ENCODE measurements at regions not wholly inside any gene's neighbourhood (a gene's known extent, or its start where the extent isn't known, plus 50 kb on each side); places are given as distances from the start of the nearest gene placed in this dataset.
"Not testable (repeated sequence)": the region's sequence is repeated elsewhere in the genome, so short reads cannot be mapped to it uniquely, and the experiment has no call there.

DNA sequence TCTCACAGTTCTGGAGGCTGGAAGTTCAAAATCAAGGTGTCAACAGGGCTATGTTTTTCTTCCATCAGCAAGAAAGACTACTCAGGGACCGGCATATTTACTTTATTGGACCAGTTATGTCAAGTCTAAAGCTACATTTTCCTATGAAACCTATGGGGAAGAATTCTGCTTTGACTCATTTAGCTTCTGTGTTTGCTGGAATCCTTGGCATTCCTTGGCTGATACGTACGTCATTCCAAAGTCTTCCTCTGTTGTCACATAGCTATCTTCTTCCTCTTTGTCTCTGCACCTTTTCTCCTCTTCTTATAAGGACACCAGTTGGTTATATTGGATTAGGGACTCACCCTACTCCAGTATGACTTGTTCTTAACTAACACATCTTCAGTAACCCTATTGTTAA is 137.4 kb upstream of the FBXO11 start:
- no peak for DNase-seq (ENCODE audit: low read depth)

DNA sequence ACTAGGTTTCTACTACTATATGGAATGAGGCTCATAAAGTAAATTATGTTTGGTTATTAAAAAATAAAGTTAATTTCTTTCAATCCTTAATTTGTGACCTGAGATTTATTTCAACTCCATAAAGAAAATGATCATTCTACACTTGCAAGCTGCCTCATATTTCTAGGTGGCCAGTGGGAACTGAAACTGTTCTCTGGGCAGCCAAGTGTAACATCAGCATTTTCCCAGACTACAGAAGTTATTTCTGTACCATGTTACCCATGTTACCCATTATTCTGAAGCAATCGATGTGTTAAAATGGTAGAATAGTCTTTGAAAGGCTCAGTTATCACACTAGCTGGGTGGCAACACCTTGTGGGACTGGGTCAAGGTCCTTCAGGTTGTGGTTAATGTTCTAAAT is 139.3 kb upstream of the FBXO11 start:
- no peak for DNase-seq (ENCODE audit: low read depth)

DNA sequence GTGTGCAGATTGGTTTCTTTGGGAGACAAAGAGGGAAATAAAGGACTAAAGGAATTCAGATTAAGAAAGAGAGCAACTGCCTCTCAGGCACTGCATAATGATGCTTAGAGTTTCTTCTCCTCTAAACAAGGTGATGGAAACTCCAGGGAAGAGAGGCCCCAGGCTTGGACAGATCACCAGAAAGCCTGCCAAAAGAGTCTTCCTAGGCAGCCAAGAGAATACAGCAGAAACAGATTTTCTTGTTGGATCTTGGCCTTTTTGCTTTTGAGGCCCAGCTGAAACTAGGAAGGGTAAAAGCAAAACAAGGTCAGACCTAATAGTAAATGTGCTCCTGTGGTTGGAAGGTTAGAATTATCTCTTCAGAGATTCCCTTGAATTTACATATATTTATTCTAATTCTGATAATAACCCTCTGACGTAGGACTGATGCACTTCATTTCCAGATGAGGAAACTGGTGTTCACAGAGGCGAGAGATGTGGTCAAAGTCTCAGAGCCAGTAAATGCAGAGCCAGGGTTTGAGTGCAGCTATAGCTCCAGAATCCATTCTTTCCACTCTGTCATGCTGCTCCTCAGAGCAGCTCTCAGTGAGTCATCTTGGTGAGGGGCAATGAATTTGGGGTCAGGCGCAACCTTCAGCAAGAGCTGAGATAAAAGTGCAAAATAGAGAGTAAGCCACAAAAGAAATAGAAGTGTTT is 142.3 kb upstream of the FBXO11 start:
- DNase-seq (ENCODE audit: low read depth), result no peak

DNA sequence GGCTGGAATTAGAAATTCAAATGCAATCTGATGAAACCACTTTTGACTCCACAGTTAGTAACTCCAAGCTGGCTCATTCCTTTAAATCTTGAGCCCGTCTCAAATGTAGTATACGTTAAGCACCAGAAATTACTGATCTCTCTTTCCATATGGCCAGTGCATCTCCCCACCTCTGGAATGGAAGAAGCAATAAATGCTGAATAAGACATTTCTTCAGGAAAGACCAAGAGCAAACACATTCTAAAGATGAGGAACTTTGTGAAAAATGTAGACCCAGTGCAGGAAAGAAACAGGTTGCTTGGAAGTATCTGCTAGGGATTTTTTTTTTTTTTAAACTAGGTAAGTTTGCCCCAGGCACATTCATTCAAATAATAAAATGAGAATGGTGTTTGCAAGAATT is 143.1 kb upstream of the FBXO11 start:
- no peak for DNase-seq (ENCODE audit: low read depth)

DNA sequence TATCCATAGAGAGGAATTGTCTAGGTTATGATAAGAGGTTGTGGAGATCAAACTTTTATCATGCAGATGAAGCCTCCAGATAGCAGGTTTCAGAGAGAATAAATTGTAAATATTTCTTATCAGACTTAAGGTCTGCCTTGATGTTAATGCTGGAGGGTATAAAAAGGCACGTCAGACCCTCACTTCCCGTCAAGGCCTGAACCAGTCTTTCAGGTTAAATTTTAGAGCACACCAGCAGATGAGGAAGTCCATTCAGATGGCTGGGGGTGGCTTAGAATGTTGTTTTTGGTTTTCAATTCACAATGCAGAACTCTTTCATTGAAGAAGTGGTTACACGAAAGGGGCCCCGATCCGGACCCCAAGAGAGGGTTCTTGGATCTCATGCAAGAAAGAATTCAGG is 144.4 kb upstream of the FBXO11 start:
- no peak for DNase-seq (ENCODE audit: low read depth)

DNA sequence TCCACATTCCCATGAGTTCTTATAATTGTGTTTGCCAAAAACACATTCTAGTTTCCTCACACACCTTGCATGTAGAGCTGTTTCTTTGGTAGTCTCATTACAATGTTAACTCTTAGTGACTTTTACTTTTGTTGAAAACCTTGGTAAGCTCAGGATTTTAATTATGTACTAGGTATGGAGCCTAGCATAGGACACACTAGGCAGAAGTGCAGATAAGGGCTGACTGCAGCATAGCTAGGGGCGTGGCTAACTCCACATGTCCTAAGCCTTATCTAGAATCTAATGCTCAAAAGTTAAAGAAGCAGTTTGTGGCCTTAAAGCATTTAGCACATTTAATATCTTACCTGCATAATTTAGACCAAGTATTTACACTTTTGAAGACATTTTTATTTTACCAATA is 153.7 kb upstream of the FBXO11 start:
- no peak for DNase-seq (ENCODE audit: low read depth)

DNA sequence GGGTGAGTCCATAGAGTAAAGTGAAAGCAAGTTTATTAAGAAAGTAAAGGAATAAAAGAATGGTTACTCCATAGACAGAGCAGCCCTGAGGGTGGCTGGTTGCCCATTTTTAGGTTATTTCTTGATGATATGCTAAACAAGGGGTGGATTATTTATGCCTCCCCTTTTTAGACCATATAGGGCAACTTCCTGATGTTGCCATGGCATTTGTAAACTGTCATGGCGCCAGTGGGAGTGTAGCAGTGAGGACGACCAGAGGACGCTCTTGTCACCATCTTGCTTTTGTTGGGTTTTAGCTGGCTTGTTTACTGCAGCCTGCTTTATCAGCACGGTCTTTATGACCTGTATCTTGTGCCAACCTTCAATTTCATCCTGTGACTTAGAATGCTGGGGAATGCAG is 155.4 kb upstream of the FBXO11 start:
- DNase-seq (ENCODE audit: low read depth), result not testable (repeated sequence)

DNA sequence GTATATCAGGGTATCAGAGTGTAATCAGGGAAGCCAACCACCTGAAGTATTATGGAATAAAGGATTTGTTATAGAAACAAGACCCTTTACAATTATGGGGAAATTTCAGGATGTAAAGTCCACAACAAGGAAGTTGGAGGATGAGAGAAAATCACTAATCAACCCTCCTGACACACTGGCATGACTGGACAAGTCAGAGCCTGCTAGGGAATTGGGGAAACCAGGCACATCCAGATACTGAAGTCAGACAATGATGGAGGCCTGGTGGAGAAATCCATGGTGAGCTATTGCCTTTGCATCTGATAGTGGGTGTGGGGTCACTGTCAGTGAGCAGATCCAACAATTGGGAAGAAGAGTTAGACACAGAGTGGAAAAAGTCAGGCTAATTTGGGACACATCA is 158.8 kb upstream of the FBXO11 start:
- no peak for DNase-seq (ENCODE audit: low read depth)

DNA sequence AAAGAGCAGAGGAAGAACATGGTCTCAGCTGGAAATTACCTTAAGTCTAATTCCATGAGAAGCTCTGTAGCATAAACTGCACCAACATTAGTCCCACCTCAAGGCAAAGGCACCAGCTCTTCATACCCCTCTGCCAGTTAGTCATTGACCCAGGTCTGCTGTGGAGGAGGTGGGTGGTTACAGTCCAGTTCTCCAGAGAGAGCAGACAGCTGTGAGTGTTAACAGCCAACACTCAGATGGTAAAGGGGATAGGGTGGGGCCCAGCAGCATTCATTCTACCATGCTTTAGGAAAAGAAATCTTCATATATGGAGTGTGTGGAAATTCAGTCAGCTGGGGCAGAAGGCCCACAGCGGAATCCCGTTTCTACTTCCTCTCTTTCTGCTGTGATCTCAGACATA is 159.7 kb upstream of the FBXO11 start:
- no peak for DNase-seq (ENCODE audit: low read depth)

DNA sequence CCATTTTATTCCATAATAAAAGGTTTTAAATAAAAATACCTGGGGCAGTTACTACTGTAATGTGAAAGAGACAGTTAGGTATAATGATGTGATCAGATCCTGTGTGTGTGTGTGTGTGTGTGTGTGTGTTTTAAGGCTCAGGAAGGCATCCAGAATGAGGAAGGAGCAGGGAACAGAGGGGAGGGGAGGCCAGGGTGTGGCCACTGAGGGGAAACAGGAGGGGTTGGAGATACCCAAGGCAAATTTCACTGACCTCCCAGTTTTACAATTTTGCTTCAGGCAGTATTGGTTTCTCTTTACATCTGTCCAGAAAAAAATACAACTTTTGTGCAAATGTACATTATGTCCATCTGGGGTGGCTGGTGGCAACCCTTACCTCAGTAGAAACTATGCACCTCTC is 163.5 kb upstream of the FBXO11 start:
- no peak for DNase-seq (ENCODE audit: low read depth)

DNA sequence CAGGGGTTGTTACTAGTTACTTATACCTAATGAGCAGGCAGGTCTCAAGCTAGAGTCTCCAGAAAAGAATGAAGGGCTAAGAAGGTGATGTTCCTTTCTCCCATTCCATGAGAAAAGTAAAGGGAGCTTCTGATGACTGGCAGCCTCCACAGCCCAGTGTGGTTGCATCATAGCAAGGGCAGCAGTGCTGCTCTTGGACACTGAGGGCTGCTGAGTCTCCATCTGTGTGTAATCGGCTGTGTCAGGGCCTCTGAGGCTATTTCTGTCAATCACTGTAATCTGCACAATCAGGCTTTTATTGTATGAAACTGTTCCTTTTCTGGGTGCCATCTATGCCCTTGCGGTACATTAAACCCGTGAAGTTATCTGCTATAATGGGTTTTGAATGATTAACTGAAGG is 164.1 kb upstream of the FBXO11 start:
- no peak for DNase-seq (ENCODE audit: low read depth)

DNA sequence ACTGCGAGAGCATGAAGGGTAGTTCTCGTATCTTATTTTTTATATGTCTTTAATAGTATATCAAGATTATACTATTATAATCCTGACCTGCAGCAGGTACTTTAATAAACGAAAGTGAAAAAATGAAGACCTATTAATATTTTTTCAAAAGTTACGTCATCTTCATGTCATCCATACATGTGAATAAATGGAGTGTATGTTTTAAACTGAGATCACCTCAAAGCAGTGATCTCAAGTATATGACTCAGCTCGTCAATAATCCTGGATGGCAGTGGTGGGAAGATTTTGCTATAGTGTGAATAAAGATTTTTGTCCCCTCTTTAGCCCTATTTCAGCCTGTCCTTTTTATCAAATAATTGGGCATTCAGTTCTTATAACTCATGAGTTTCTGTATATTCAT is 166.3 kb upstream of the FBXO11 start:
- DNase-seq (ENCODE audit: low read depth), result no peak

DNA sequence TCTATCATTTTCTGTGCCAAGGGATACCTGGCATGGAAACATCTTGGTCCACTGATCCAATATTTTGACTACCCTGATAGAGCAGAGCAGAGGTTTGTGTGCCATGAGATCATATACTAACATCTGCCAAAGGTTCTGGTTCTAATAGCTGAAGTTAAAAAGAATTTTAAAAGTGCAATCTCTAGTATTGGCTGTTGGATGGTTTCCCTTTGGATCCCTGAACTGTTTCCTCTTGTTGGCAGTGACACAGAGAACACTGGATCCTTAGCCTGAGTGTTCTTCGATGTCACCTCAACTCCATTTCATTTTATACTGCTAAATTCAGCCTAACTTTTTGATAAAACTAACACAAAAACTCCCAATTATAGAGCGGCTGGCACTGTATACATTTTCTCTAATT is 169.3 kb upstream of the FBXO11 start:
- no peak for DNase-seq (ENCODE audit: low read depth)

DNA sequence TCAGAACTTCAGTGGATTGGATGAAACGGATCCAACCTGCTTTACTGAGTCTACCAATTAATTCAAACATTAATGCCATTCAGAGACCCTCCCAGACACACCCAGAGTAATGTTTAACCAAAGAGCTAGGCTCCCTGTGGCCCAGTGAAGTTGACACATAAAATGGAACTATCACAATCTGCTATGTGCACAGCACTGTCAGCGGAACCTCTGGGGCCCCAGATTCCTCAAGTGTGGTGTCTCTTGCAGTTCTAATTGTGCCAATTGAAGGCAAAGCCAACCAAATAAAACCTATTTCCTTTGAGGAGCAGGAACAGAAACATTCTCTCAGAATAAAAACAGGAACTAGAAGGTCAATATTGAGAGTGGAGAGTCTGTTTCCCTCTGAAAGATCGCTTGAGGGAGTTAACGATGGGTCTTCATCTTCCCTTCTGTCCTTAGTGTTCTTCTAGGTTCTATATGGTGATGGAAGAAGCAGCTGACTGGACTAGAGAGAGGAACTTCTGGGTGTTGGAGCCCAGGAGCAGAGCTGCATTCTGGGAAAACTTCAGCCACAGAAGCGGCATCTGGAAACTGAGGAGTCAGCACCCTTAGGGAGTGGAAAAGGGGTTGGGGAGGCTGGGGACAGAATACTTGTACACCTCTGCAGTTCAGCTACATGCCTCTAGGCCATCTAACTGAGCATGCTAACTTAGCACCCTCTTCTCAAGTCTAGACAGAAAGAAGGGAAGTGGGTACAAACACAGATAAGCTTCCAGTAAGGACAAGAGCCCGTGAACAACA is 174.4 kb upstream of the FBXO11 start:
- no peak for DNase-seq (ENCODE audit: low read depth)

DNA sequence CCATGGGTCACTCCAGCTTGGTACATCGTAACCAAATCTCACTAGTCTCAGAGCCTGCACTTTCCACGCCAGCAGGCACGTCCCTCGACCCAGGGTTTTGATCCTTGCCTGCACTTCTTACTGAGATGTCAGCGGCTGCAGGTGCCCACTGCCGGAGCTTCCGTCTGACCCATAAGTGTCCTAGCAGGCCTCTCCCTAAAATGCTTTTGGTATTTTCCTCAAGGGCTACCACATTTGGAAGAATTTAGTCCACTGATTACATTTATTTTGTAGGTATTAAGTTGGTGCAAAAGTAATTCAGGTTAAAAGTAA is 175.0 kb upstream of the FBXO11 start:
- no peak for DNase-seq (ENCODE audit: low read depth)

DNA sequence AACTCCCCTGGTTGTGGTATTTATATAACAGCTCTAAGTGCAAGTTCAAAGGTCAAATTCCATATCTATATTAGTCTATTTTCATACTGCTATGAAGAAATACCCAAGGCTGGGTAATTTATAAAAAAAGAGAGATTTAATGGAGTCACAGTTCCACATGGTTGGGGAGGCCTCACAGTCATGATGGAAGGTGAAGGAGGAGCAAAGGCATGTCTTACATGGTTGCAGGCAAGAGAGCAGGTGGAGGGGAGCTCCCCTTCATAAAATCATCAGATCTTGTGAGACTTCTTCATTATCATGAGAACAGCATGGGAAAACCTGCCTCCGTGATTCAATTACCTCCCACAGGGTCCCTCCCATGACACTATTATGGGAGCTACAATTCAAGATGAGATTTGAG is 179.6 kb upstream of the FBXO11 start:
- no peak for DNase-seq (ENCODE audit: low read depth)

DNA sequence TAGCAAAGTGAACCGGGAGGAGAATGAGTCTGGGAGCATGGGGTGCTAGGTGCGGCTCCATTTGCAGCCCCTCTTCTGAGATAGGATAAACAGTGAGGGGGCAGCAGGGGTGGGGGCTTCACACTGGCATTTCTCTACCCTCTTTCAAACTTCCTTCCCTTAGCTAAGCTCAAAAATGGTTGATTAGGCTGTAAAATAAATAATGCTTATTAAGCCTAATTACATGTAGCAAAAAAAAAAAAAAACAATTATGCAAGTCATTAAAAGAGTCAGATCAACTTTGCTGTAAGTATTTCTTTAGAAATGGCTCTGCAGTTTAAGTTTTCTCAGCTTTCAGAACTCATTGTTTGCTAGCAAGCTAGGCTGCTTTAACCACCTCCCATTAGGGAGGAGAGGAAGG is 182.7 kb upstream of the FBXO11 start:
- no peak for DNase-seq (ENCODE audit: low read depth)

DNA sequence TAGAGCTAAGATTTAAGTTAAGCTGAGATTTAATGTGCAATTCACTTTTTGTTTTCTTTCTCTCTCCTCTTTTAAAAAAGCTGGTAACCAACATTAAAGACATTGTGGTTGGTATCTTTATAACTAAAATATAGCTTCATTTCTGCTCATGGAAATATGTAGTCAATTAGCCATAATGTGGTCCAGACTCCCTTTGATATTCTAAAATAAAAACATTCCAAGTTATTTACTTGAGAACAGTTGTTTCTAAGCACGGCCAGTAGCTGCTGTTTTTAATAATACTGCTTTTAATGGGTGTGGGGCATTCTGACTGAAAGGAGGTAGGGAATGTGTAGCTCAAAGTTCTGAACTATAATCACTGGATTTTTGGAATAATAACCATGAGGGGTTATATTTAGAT is 183.3 kb upstream of the FBXO11 start:
- no peak for DNase-seq (ENCODE audit: low read depth)

DNA sequence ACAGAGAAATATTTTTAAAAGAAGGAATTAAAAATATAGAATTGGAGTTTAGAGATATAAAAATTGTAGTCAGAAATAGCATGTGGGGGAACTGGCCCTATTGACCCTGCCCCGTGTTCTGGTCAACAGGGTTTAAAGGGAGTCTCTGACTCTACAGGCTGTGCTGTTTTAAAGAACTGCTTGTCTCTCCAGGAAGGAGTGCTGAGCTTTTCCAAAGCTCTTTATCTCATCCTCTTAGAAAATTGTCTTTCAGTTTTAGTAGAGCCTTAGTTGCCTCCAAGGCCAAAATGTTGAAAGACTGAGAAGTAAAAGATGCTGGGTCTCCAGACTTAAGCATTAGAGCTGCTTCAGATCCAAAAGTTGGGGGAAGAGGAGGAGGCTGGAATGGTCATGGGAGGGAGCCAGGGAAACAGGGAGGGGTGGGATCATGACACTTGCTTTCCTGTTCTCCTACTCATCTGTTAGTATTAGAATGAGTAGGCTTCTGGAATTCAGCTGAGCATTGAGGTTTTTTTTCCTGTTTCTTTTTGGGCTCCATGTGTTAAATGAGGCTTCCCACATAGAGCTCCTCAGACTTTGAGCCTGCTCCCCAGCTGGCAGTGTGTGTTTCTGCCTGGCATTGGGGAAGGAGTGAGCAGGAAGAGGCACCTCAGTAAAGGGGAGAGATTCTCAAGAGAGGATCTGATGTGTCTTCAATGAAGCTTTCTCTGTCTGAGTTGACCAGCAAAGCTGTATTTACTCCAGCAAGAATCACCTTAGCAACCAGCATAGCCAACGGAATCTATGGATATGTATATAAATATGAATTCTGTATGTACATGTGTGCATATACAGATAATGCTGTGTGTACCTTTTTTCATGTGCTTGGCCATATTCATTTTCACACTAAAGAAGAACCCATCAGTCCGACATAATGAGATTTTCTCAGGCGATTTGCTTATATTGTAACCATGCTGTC is 186.8 kb upstream of the FBXO11 start:
- no peak for DNase-seq (ENCODE audit: low read depth)

DNA sequence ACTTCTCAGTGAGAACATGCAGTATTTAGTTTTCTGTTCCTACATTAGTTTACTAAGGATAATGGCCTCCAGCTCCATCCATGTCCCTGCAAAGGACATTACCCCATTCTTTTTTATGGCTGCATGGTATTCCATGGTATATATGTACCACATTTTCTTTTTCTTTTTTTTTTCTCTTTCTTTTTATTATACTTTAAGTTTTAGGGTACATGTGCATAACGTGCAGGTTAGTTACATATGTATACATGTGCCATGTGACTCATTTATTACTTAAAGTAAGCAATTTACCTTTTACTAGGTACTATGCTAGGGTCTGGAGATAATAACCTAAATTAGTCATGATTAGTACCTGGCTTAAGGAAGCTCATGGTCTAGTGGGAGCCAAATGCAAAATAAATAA is 190.5 kb upstream of the FBXO11 start:
- not testable (repeated sequence) for DNase-seq (ENCODE audit: low read depth)

DNA sequence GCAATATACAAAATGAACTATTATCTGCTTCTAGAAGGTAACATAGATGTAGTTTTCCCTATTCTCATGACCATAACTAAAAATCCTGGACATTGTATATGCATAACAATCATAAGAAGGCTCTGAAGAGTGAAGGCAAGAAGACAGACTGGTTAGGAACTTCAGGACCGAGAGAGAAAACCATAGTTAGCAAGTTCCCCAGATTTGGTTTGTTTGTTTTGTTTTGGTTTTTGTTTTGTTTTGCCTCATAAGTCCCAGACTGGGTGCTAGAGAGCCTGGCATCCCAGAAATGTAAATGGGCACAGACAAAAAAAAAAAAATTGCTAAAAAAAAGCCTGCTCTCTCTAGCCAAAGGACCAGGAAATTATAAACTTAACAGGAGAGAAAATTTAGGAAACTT is 192.2 kb upstream of the FBXO11 start:
- no peak for DNase-seq (ENCODE audit: low read depth)

DNA sequence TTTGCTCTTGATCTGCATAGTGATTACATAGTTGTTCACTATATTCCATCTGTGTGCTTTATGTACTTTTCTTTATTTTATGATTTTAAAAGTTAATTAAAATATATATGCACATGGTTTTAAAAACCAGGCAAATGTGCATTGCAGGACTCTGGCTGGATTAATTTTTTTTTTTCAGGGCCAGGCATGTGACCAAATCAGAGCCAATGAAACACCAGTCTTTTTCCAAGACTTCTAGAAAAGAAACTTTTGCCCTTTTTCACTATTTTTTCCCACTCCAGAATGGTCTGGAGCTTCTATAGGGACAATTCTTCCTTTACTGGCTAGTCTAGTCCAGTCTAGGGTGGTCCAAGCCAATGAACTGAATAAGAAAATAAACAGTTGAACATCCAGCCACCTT is 198.1 kb upstream of the FBXO11 start:
- no peak for DNase-seq (ENCODE audit: low read depth)

DNA sequence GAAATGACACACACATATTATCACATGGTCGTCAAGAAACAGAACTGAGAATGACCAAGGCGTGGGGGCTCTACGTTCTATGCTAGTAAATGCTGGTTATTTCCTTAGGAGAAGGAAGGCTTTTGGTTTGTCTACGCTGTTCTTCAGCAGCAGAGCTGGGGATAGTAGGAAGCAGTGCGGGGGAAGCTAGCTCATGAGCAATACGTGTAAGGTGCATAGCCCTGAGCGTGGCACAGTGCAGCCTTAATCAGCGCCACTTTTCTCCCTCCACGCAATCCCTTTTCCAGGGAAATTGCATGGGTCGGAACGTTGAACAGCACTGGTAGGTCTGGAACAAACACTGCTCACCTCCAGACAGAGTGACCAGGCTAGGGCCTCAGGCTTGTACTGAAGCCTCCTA is 199.6 kb upstream of the FBXO11 start:
- no peak for DNase-seq (ENCODE audit: low read depth)

Measured in activated T-cell treated with anti-CD3 and anti-CD28 coated beads for 24 hours (primary cell).